Astrocyte (in vitro differentiated cells and primary cell): ENCODE measurements at regions not wholly inside any gene's neighbourhood (a gene's known extent, or its start where the extent isn't known, plus 50 kb on each side); places are given as distances from the start of the nearest gene placed in this dataset.

Experiments
- DNase-seq: peaks from one replicate; pipeline ENCODE4 v3.0.0-alpha.2; 2010; ENCODE audit warnings: low read depth
- FAIRE-seq: peaks from 2 replicates; lab custom pipeline; 2011; peaks lifted over from hg19 to GRCh38; lab: Jason Lieb, UNC
- H2AFZ ChIP-seq: 2 replicates; pipeline ENCODE4 v1.6.0; 2012; ENCODE audit warnings: low read depth, low read length, inconsistent platforms
- H3K27ac ChIP-seq: 2 replicates; pipeline ENCODE4 v1.5.1; 2011; ENCODE audit warnings: low read depth, low read length, inconsistent platforms
- H3K27me3 ChIP-seq: 2 replicates; pipeline ENCODE4 v1.6.0; 2011; ENCODE audit warnings: low read length, inconsistent platforms; ENCODE audit not compliant: insufficient read depth
- H3K36me3 ChIP-seq: 2 replicates; pipeline ENCODE4 v1.5.1; 2011; ENCODE audit warnings: low read length, inconsistent platforms; ENCODE audit not compliant: insufficient read depth
- H3K4me1 ChIP-seq: 2 replicates; pipeline ENCODE4 v1.5.1; 2011; ENCODE audit warnings: low read length, inconsistent platforms; ENCODE audit not compliant: insufficient read depth
- H3K4me2 ChIP-seq: 2 replicates; pipeline ENCODE4 v1.6.0; 2012; ENCODE audit warnings: low read length, inconsistent platforms
- H3K4me3 ChIP-seq: 2 replicates; pipeline ENCODE4 v1.5.1; 2011; ENCODE audit warnings: low read depth, mild to moderate bottlenecking, low read length, inconsistent platforms; ENCODE audit not compliant: insufficient read depth
- H3K79me2 ChIP-seq: 2 replicates; pipeline ENCODE4 v1.6.0; 2012; ENCODE audit warnings: mild to moderate bottlenecking, low read length, inconsistent platforms; ENCODE audit not compliant: insufficient read depth
- H3K9ac ChIP-seq: 2 replicates; pipeline ENCODE4 v1.6.0; 2012; ENCODE audit warnings: mild to moderate bottlenecking, low read length, inconsistent platforms
- H3K9me3 ChIP-seq: 2 replicates; pipeline ENCODE4 v1.5.1; 2012; ENCODE audit warnings: low read depth, mild to moderate bottlenecking, low read length, inconsistent platforms; ENCODE audit not compliant: insufficient read depth
- H4K20me1 ChIP-seq: 2 replicates; pipeline ENCODE4 v1.6.0; 2012; ENCODE audit warnings: low read length, inconsistent platforms; ENCODE audit not compliant: insufficient read depth
- H3K27ac Mint-ChIP-seq: one replicate; pipeline ENCODE4 v1.8.0; 2021; ENCODE audit warnings: mild to moderate bottlenecking, mixed read lengths; ENCODE audit not compliant: unreplicated experiment
- H3K27me3 Mint-ChIP-seq: one replicate; pipeline ENCODE4 v1.8.0; 2021; ENCODE audit warnings: low read depth, mixed read lengths; ENCODE audit not compliant: unreplicated experiment
- H3K36me3 Mint-ChIP-seq: one replicate; pipeline ENCODE4 v1.8.0; 2021; ENCODE audit warnings: low read depth, mixed read lengths; ENCODE audit not compliant: unreplicated experiment
- H3K4me1 Mint-ChIP-seq: one replicate; pipeline ENCODE4 v1.8.0; 2021; ENCODE audit warnings: low read depth, mixed read lengths; ENCODE audit not compliant: unreplicated experiment
- H3K4me3 Mint-ChIP-seq: one replicate; pipeline ENCODE4 v1.8.0; 2021; ENCODE audit warnings: mild to moderate bottlenecking, moderate library complexity, mixed read lengths; ENCODE audit not compliant: unreplicated experiment
- H3K9me3 Mint-ChIP-seq: one replicate; pipeline ENCODE4 v1.8.0; 2021; ENCODE audit warnings: mild to moderate bottlenecking, mixed read lengths; ENCODE audit not compliant: unreplicated experiment
- CTCF ChIP-seq: IDR thresholded peaks from 2 replicates; pipeline ENCODE4 v1.5.1; 2011; ENCODE audit warnings: low read depth, mild to moderate bottlenecking, inconsistent platforms, low read length, moderate library complexity; ENCODE audit not compliant: insufficient read depth
- EZH2 ChIP-seq: IDR thresholded peaks from 2 replicates; pipeline ENCODE4 v1.6.1; 2012; ENCODE audit warnings: mild to moderate bottlenecking, low read length, inconsistent platforms; ENCODE audit not compliant: insufficient read depth

GRCh38 chr13:104140552-104140951, 1074.3 kb upstream of the SLC10A2 start:
- DNase-seq (peak; percentile 64), FAIRE-seq (no peak)
- H3K4me2 ChIP-seq, result peak overlapping the region; percentile 3
- Mint-ChIP-seq H3K27ac (no peak overlapping the region), H3K36me3 (no peaks in the 10 kb centered on the region), H3K4me1 (no peaks in the 10 kb centered on the region), H3K4me3 (no peak overlapping the region), H3K9me3 (no peaks in the 10 kb centered on the region), H3K27me3 (no peaks in the 10 kb centered on the region)
- no peak overlapping the region for H2AFZ ChIP-seq
- TF ChIP-seq EZH2 (no peak), CTCF (no peak)
- H3K9me3 ChIP-seq, result no peaks in the 10 kb centered on the region
- H3K4me1 ChIP-seq, result peaks cover 5% of the 10 kb centered on the region
- no peak overlapping the region for H3K4me3 ChIP-seq
- no peak overlapping the region for H3K27ac ChIP-seq
- H4K20me1 ChIP-seq, result no peaks in the 10 kb centered on the region
- no peaks in the 10 kb centered on the region for H3K27me3 ChIP-seq
- H3K79me2 ChIP-seq, result no peaks in the 10 kb centered on the region
- no peaks in the 10 kb centered on the region for H3K36me3 ChIP-seq
- no peak overlapping the region for H3K9ac ChIP-seq

GRCh38 chr13:104137416-104137815, 1071.2 kb upstream of the SLC10A2 start:
- Mint-ChIP-seq H3K36me3 (no peaks in the 10 kb centered on the region), H3K4me1 (no peaks in the 10 kb centered on the region)

More at GRCh38 chr13:104137416-104137815, 1071.2 kb upstream of the SLC10A2 start:
- Histone ChIP-seq H3K79me2 (no peaks in the 10 kb centered on the region), H3K9me3 (no peaks in the 10 kb centered on the region), H4K20me1 (no peaks in the 10 kb centered on the region), H3K4me1 (peaks cover 5% of the 10 kb centered on the region), H3K4me2 (no peak overlapping the region), H2AFZ (peak overlapping the region; percentile 38), H3K36me3 (no peaks in the 10 kb centered on the region), H3K27me3 (no peaks in the 10 kb centered on the region), H3K9ac (no peak overlapping the region), H3K4me3 (no peak overlapping the region), H3K27ac (no peak overlapping the region)
- no peak for FAIRE-seq
- no peak overlapping the region for H3K27ac Mint-ChIP-seq
- TF ChIP-seq CTCF (no peak), EZH2 (no peak)
- no peaks in the 10 kb centered on the region for H3K27me3 Mint-ChIP-seq
- no peaks in the 10 kb centered on the region for H3K9me3 Mint-ChIP-seq
- no peak for DNase-seq
- H3K4me3 Mint-ChIP-seq, result no peak overlapping the region
